ENCODE measurements at regions not wholly inside any gene's neighbourhood (a gene's known extent, or its start where the extent isn't known, plus 50 kb on each side); places are given as distances from the start of the nearest gene placed in this dataset.

GRCh38 chr13:75194717-75195462, 287.1 kb downstream of the TBC1D4 start:
- Histone ChIP-seq H3K27ac (ENCODE audit: low read depth, low read length) (no peak overlapping the region), H3K4me1 (replicated peaks in 1 of 4; ENCODE audit: control insufficient read depth in 3 of 4, insufficient read depth in 4 of 4, low read length in 3 of 4) (peaks cover 0 to 2% (median 0%) of the 10 kb centered on the region in 4 experiments; a peak in 2 of 7 replicates)
- CTCF ChIA-PET (ENCODE audit: partially characterized antibody): interaction anchor here (0.6 to 1.3 kb wide), 2 partner anchors 25 to 1665 kb away, joined by 3 read pairs; no protein-coding TSS in a partner anchor
- no peak for TF ChIP-seq RAD21 (IDR thresholded peaks at IDR 0.05 in 1 of 2, conservative IDR thresholded peaks at IDR 0.05 in 1 of 2; ENCODE audit: low read depth in 2 of 2, low read length in 2 of 2)
- no peak for TF ChIP-seq FOSL1 (IDR thresholded peaks at IDR 0.05; ENCODE audit: insufficient read depth, low read depth, low read length)
- TF ChIP-seq ATF2 (IDR thresholded peaks at IDR 0.05; ENCODE audit: low read length): no peak
- TF ChIP-seq RNF2 (IDR thresholded peaks at IDR 0.05; ENCODE audit: borderline replicate concordance, low read depth, low read length, missing control alignments, poor library complexity, severe bottlenecking): no peak
- TF ChIP-seq USF2 (IDR thresholded peaks at IDR 0.05; ENCODE audit: low read length): no peak
- TF ChIP-seq SP2 (IDR thresholded peaks at IDR 0.05; ENCODE audit: low read length): no peak
- TF ChIP-seq TEAD4 (IDR thresholded peaks at IDR 0.05; ENCODE audit: low read depth, low read length): no peak
- TF ChIP-seq RBBP5 (IDR thresholded peaks at IDR 0.05; ENCODE audit: borderline replicate concordance, low read depth, low read length): no peak
- TF ChIP-seq TCF12 (IDR thresholded peaks at IDR 0.05; ENCODE audit: low read depth, low read length): no peak

More at GRCh38 chr13:75194717-75195462, 287.1 kb downstream of the TBC1D4 start:
- FAIRE-seq: no peak
- no peak overlapping the region for H2BK15ac ChIP-seq (ENCODE audit: low read length)
- no peak overlapping the region for H3K23ac ChIP-seq (ENCODE audit: insufficient read length)
- H2BK12ac ChIP-seq (ENCODE audit: low read depth, low read length): no peak overlapping the region
- H2BK120ac ChIP-seq (replicated peaks; ENCODE audit: low read depth, low read length): no peak overlapping the region
- H4K5ac ChIP-seq (ENCODE audit: insufficient read length, low read depth, low read length): no peak overlapping the region
- WGBS, 2 experiments (ENCODE audit: extremely low coverage in 1 of 2, insufficient coverage in 1 of 2, insufficient read length in 1 of 2, insufficient replicate concordance in 2 of 2, low coverage in 1 of 2, low lambda C conversion rate in 2 of 2, missing lambda C conversion rate in 1 of 2): 89% methylated on average over 5 of the region's 5 CpGs; no CpG with 5 or more reads in 1 of the 2 experiments
- no peak overlapping the region for H4K8ac ChIP-seq (ENCODE audit: extremely low read depth, insufficient read depth, low read length)
- H3K79me1 ChIP-seq (ENCODE audit: low read depth, low read length): no peaks in the 10 kb centered on the region
- H4K91ac ChIP-seq (replicated peaks; ENCODE audit: insufficient read length, low read length): no peak overlapping the region
- POLR2A ChIA-PET (ENCODE audit: partially characterized antibody): no interaction called here
- no peaks in the 10 kb centered on the region for H3K36me3 ChIP-seq (ENCODE audit: control insufficient read depth in 2 of 4, insufficient read depth in 4 of 4, low read length in 3 of 4)
- H3K56ac ChIP-seq (replicated peaks; ENCODE audit: insufficient read length, low read depth, low read length): no peak overlapping the region
- H3K23me2 ChIP-seq (ENCODE audit: low read depth, low read length): no peaks in the 10 kb centered on the region
- no peaks in the 10 kb centered on the region for H4K20me1 ChIP-seq (replicated peaks in 1 of 2; ENCODE audit: control insufficient read depth in 1 of 2, insufficient read depth in 2 of 2, low read length in 2 of 2)
- no peak overlapping the region for H3K9ac ChIP-seq (replicated peaks in 1 of 4; ENCODE audit: extremely low read depth in 1 of 4, low read depth in 3 of 4, low read length in 3 of 4)
- no peak overlapping the region for H3K14ac ChIP-seq (ENCODE audit: insufficient read length)
- no peak overlapping the region for H3K4me3 ChIP-seq (ENCODE audit: extremely low read depth in 1 of 4, insufficient read depth in 2 of 4, low read depth in 3 of 4, low read length in 4 of 4)
- no peak overlapping the region for H2AK5ac ChIP-seq (ENCODE audit: low read depth, low read length)
- H3K4me2 ChIP-seq (ENCODE audit: insufficient read depth in 1 of 2, low read depth in 2 of 2, low read length in 2 of 2): no peak overlapping the region
- H3K4ac ChIP-seq (replicated peaks; ENCODE audit: insufficient read length, low read depth, low read length): no peak overlapping the region
- no peaks in the 10 kb centered on the region for H3K27me3 ChIP-seq (replicated peaks in 1 of 4; ENCODE audit: control insufficient read depth in 3 of 4, extremely low read depth in 1 of 4, insufficient read depth in 3 of 4, low read length in 3 of 4)
- no peaks in the 10 kb centered on the region for H3K79me2 ChIP-seq (ENCODE audit: control insufficient read depth in 1 of 2, insufficient read depth in 2 of 2, low read length in 2 of 2)
- H2AFZ ChIP-seq (ENCODE audit: low read length): no peak overlapping the region
- no peak for DNase-seq (ENCODE audit: low read depth in 1 of 2, low spot score in 2 of 2)
- H2BK5ac ChIP-seq (ENCODE audit: low read depth, low read length): no peak overlapping the region
- no peaks in the 10 kb centered on the region; a peak in 1 of 4 replicates for H3K9me3 ChIP-seq (ENCODE audit: insufficient read depth in 2 of 2, low read depth in 1 of 2, low read length in 1 of 2)
- no peak overlapping the region for H2BK20ac ChIP-seq (ENCODE audit: low read length)
- H3K18ac ChIP-seq (ENCODE audit: extremely low read depth, low read length): no peak overlapping the region
